B cell (primary cell): ENCODE measurements at regions not wholly inside any gene's neighbourhood (a gene's known extent, or its start where the extent isn't known, plus 50 kb on each side); places are given as distances from the start of the nearest gene placed in this dataset.

Source experiments
- ATAC-seq: fragments of 200-7000 bp; cut with Tn5 transposase; one replicate; pipeline ENCODE4 v1.10.0; 2021; ENCODE audit warnings: low read depth, mild to moderate bottlenecking, moderate number of reproducible peaks, moderate library complexity
- CTCF ChIA-PET: fragments of 350-600 bp; sonication (Branson Sonifier 250); formaldehyde crosslinking; loops from one replicate; lab custom pipeline; 2021; ENCODE audit warnings: antibody characterized with exemption, inconsistent platforms; lab: Charles Lee
- POLR2A ChIA-PET: fragments of 350-600 bp; sonication (Branson Sonifier 250); formaldehyde crosslinking; loops from one replicate; lab custom pipeline; 2021; ENCODE audit warnings: antibody characterized with exemption; lab: Charles Lee
- DNase-seq: peaks from one replicate; pipeline ENCODE4 v3.0.0; 2013
- H2AFZ ChIP-seq: 2 replicates; pipeline ENCODE4 v1.6.1; 2012; ENCODE audit warnings: mild to moderate bottlenecking, low read depth, low read length; ENCODE audit not compliant: insufficient read depth, poor library complexity, severe bottlenecking
- H3K27ac ChIP-seq, 2 donors: 1 replicate in 1 of 2; 2 replicates in 1 of 2; pipeline ENCODE4 v1.5.1; 2012 to 2013; ENCODE audit warnings: low read length in 2 of 2, mild to moderate bottlenecking in 2 of 2, moderate library complexity in 1 of 2
- H3K27me3 ChIP-seq, 4 experiments: fragments of 200-600 bp in 1 of 4; sonication (generic) in 1 of 4; replicated peaks in 1 of 4; 1 replicate in 2 of 4; 2 replicates in 2 of 4; pipeline versions ENCODE4 v1.6.1 to v1.7.0; 2013 to 2016; ENCODE audit warnings: low read length in 3 of 4, mild to moderate bottlenecking in 2 of 4, mixed read lengths in 1 of 4, moderate library complexity in 1 of 4; ENCODE audit not compliant: insufficient read depth in 4 of 4, control insufficient read depth in 3 of 4; ENCODE audit errors: control extremely low read depth in 1 of 4
- H3K36me3 ChIP-seq, 2 experiments: replicated peaks in 1 of 2; 1 replicate in 1 of 2; 2 replicates in 1 of 2; pipeline versions ENCODE4 v1.6.1 to v1.7.1; 2013; ENCODE audit warnings: low read length in 1 of 2; ENCODE audit not compliant: insufficient read depth in 2 of 2, control insufficient read depth in 1 of 2; ENCODE audit errors: control extremely low read depth in 1 of 2, extremely low read depth in 1 of 2
- H3K4me1 ChIP-seq, 2 donors: fragments of 200-600 bp in 1 of 2; sonication (generic) in 1 of 2; 1 replicate in 1 of 2; 2 replicates in 1 of 2; pipeline versions ENCODE4 v1.5.1 to v1.6.1; 2013 to 2017; ENCODE audit warnings: low read length in 2 of 2; ENCODE audit not compliant: control insufficient read depth in 2 of 2, insufficient read depth in 2 of 2
- H3K4me2 ChIP-seq: replicated peaks from 2 replicates; pipeline ENCODE3; 2012; ENCODE audit warnings: mild to moderate bottlenecking, low read depth, low read length; ENCODE audit not compliant: poor library complexity, severe bottlenecking
- H3K4me3 ChIP-seq, 5 experiments: fragments of 200-600 bp in 1 of 5; sonication (generic) in 1 of 5; 1 replicate in 3 of 5; 2 replicates in 2 of 5; pipeline versions ENCODE4 v1.5.1 to v1.7.0; 2011 to 2016; ENCODE audit warnings: low read length in 4 of 5, mild to moderate bottlenecking in 4 of 5, low read depth in 2 of 5, control low read depth in 1 of 5, moderate library complexity in 1 of 5; ENCODE audit not compliant: insufficient read depth in 1 of 5; ENCODE audit errors: control extremely low read depth in 1 of 5, extremely low read depth in 1 of 5
- H3K79me2 ChIP-seq: fragments of 200-600 bp; sonication (generic); one replicate; pipeline ENCODE4 v1.6.0; 2016; ENCODE audit warnings: low read length; ENCODE audit not compliant: control insufficient read depth, insufficient read depth
- H3K9ac ChIP-seq: fragments of 200-600 bp; sonication (generic); 2 replicates; pipeline ENCODE4 v1.6.1; 2017; ENCODE audit warnings: mild to moderate bottlenecking, low read length, moderate library complexity
- H3K9me3 ChIP-seq, 3 donors: one replicate each; pipeline versions ENCODE4 v1.6.1 to v1.7.1; 2013; ENCODE audit warnings: low read length in 2 of 3; ENCODE audit not compliant: control insufficient read depth in 2 of 3, insufficient read depth in 1 of 3; ENCODE audit errors: control extremely low read depth in 1 of 3
- H4K20me1 ChIP-seq: 2 replicates; pipeline ENCODE4 v1.6.0; 2012; ENCODE audit warnings: mild to moderate bottlenecking, low read length; ENCODE audit not compliant: insufficient read depth, control insufficient read depth, poor library complexity, severe bottlenecking
- H3K27ac Mint-ChIP-seq: one replicate; pipeline ENCODE4 v1.8.0; 2021; ENCODE audit warnings: mixed read lengths
- H3K27me3 Mint-ChIP-seq: one replicate; pipeline ENCODE4 v1.8.0; 2021; ENCODE audit warnings: mixed read lengths
- H3K4me1 Mint-ChIP-seq: one replicate; pipeline ENCODE4 v1.8.0; 2021; ENCODE audit warnings: mixed read lengths
- H3K4me3 Mint-ChIP-seq: one replicate; pipeline ENCODE4 v1.8.0; 2021; ENCODE audit warnings: mixed read lengths
- H3K9me3 Mint-ChIP-seq: one replicate; pipeline ENCODE4 v1.8.0; 2022; ENCODE audit warnings: mixed read lengths; ENCODE audit not compliant: insufficient read depth
- EZH2 ChIP-seq: IDR thresholded peaks from 2 replicates; pipeline ENCODE4 v1.6.1; 2012; ENCODE audit warnings: borderline replicate concordance, low read depth, mild to moderate bottlenecking, moderate library complexity, low read length; ENCODE audit not compliant: insufficient read depth, poor library complexity, severe bottlenecking
- WGBS: methylation state at CpG from one replicate; pipeline ENCODE4 v1.1.5; 2013; ENCODE audit warnings: missing lambda C conversion rate; ENCODE audit not compliant: insufficient coverage; 5-methylcytosine and 5-hydroxymethylcytosine counted together
- intact Hi-C: fragments of 100-400 bp; cut with micrococcal nuclease; formaldehyde crosslinking; loops from one replicate; pipeline ENCODE4 v1.10.0; 2022
- TF ChIP-seq, protein P1 (sequence below): fragments of 200-600 bp; IDR thresholded peaks from one replicate; pipeline ENCODE4 v1.8.0; 2022; ENCODE audit warnings: antibody characterized with exemption, mild to moderate bottlenecking

DNA sequence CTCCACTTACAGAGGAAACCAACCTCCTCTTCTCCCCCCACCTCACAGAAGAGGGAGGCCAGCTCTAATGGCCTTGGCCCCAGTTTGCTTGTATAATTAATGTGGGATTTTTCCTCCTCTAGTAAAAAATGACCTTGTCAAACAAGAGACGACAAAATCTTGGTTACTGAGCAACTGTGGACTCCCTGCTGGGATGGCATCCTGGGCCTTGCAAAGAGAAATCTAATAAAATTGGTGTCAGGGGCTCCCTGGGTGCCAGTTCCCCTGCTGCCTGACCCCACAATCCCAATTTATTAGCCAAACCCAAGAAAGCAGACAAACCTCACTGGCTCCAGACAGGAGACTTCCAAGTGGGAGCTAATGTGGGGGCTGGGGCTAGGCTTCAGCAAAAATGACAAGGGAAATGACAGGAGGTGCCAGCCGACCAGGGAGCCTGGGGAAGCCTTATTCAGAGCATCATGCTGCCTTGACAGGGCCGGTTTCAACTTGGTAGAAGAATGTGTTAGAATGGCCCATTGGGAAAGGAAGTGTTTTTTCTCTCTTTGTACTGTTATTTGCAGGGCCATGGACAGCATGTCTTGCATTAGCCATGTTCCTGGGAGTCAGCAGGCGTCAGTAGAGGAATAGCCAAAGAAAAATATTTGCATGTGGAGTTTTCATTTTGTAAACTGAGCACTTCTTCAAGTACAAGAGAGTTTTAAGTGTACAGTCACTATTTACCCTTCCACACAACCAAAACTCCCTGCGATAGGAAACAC, 816.9 kb downstream of the DHX35 start:
- no peak overlapping the region for H3K9ac ChIP-seq
- H3K4me1 ChIP-seq = no peaks in the 10 kb centered on the region
- H3K4me3 ChIP-seq = no peak overlapping the region
- no peak overlapping the region for H3K27ac ChIP-seq
- intact Hi-C loops = no loop called here
- Mint-ChIP-seq H3K4me1 (no peaks in the 10 kb centered on the region), H3K9me3 (peaks cover 5% of the 10 kb centered on the region), H3K27ac (no peak overlapping the region), H3K27me3 (no peaks in the 10 kb centered on the region), H3K4me3 (no peak overlapping the region)
- H4K20me1 ChIP-seq = no peaks in the 10 kb centered on the region
- H3K79me2 ChIP-seq = no peaks in the 10 kb centered on the region
- TF ChIP-seq, protein P1, sequence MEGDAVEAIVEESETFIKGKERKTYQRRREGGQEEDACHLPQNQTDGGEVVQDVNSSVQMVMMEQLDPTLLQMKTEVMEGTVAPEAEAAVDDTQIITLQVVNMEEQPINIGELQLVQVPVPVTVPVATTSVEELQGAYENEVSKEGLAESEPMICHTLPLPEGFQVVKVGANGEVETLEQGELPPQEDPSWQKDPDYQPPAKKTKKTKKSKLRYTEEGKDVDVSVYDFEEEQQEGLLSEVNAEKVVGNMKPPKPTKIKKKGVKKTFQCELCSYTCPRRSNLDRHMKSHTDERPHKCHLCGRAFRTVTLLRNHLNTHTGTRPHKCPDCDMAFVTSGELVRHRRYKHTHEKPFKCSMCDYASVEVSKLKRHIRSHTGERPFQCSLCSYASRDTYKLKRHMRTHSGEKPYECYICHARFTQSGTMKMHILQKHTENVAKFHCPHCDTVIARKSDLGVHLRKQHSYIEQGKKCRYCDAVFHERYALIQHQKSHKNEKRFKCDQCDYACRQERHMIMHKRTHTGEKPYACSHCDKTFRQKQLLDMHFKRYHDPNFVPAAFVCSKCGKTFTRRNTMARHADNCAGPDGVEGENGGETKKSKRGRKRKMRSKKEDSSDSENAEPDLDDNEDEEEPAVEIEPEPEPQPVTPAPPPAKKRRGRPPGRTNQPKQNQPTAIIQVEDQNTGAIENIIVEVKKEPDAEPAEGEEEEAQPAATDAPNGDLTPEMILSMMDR = no peak
- no peak for TF ChIP-seq EZH2
- ChIA-PET CTCF (no interaction called here), POLR2A (no interaction called here)
- H3K4me2 ChIP-seq = no peak overlapping the region
- H2AFZ ChIP-seq = no peak overlapping the region
- no peak for DNase-seq
- no peaks in the 10 kb centered on the region for H3K36me3 ChIP-seq
- 65% methylated on average over 2 of the region's 5 CpGs for WGBS
- H3K27me3 ChIP-seq = no peaks in the 10 kb centered on the region
- no peak for ATAC-seq
- H3K9me3 ChIP-seq = peaks cover 0 to 4% (median 0%) of the 10 kb centered on the region in 3 donors

GRCh38 chr20:39778431-39778830, 816.3 kb downstream of the DHX35 start:
- no peaks in the 10 kb centered on the region for H3K4me1 ChIP-seq
- ChIA-PET POLR2A (no interaction called here), CTCF (no interaction called here)
- H3K4me3 ChIP-seq = no peak overlapping the region
- no peaks in the 10 kb centered on the region for H3K79me2 ChIP-seq
- intact Hi-C loops = no loop called here
- Mint-ChIP-seq H3K4me1 (no peaks in the 10 kb centered on the region), H3K9me3 (peaks cover 5% of the 10 kb centered on the region), H3K4me3 (no peak overlapping the region), H3K27me3 (no peaks in the 10 kb centered on the region), H3K27ac (no peak overlapping the region)
- no peaks in the 10 kb centered on the region for H4K20me1 ChIP-seq
- WGBS = 100% methylated on average over 1 of the region's 2 CpGs
- no peak for DNase-seq
- no peak overlapping the region for H2AFZ ChIP-seq
- no peak overlapping the region for H3K4me2 ChIP-seq
- H3K9me3 ChIP-seq = peaks cover 0 to 4% (median 0%) of the 10 kb centered on the region in 3 donors
- no peaks in the 10 kb centered on the region for H3K27me3 ChIP-seq
- no peak for ATAC-seq
- no peak overlapping the region for H3K27ac ChIP-seq
- no peak for TF ChIP-seq EZH2
- TF ChIP-seq, protein P1 = no peak
- no peaks in the 10 kb centered on the region for H3K36me3 ChIP-seq
- no peak overlapping the region for H3K9ac ChIP-seq
